ENCODE measurements at regions not wholly inside any gene's neighbourhood (a gene's known extent, or its start where the extent isn't known, plus 50 kb on each side); places are given as distances from the start of the nearest gene placed in this dataset.

GRCh38 chr5:4579679-4580078 lies 560.5 kb upstream of the ADAMTS16 start:
- DNase-seq, result no peak
- H3K9me3 ChIP-seq (ENCODE audit: control extremely low read depth in 1 of 3, control insufficient read depth in 2 of 3, insufficient read depth in 1 of 3, low read length in 2 of 3), result peaks cover 0 to 13% (median 0%) of the 10 kb centered on the region in 3 donors
- ATAC-seq (ENCODE audit: low read depth), result no peak
- CTCF ChIA-PET, result no interaction called here
- no peak overlapping the region for H3K4me3 ChIP-seq (ENCODE audit: control extremely low read depth in 1 of 5, extremely low read depth in 1 of 5, insufficient read depth in 1 of 5, low read depth in 2 of 5, low read length in 4 of 5)
- POLR2A ChIA-PET, result no interaction called here
- no peak overlapping the region for H2AFZ ChIP-seq (ENCODE audit: insufficient read depth, low read depth, low read length, poor library complexity, severe bottlenecking)
- H3K9ac ChIP-seq (ENCODE audit: low read length), result no peak overlapping the region
- 90% methylated on average over 6 of the region's 7 CpGs for WGBS (ENCODE audit: insufficient coverage)
- Mint-ChIP-seq H3K4me3 (no peak overlapping the region), H3K9me3 (ENCODE audit: insufficient read depth) (peaks cover 10% of the 10 kb centered on the region), H3K27me3 (no peaks in the 10 kb centered on the region), H3K4me1 (no peaks in the 10 kb centered on the region), H3K27ac (no peak overlapping the region)
- TF ChIP-seq CTCF (IDR thresholded peaks at IDR 0.05) (no peak), EZH2 (IDR thresholded peaks at IDR 0.05; ENCODE audit: borderline replicate concordance, insufficient read depth, low read depth, low read length, poor library complexity, severe bottlenecking) (no peak)
- no peak overlapping the region for H3K4me2 ChIP-seq (replicated peaks; ENCODE audit: low read depth, low read length, poor library complexity, severe bottlenecking)
- no peaks in the 10 kb centered on the region for H3K27me3 ChIP-seq (replicated peaks in 1 of 4; ENCODE audit: control extremely low read depth in 1 of 4, control insufficient read depth in 3 of 4, insufficient read depth in 4 of 4, low read length in 3 of 4)
- no peaks in the 10 kb centered on the region for H3K4me1 ChIP-seq (ENCODE audit: control insufficient read depth in 2 of 2, insufficient read depth in 2 of 2, low read length in 2 of 2)
- H3K79me2 ChIP-seq (ENCODE audit: control insufficient read depth, insufficient read depth, low read length), result no peaks in the 10 kb centered on the region
- no peaks in the 10 kb centered on the region for H4K20me1 ChIP-seq (ENCODE audit: control insufficient read depth, insufficient read depth, low read length, poor library complexity, severe bottlenecking)
- H3K27ac ChIP-seq (ENCODE audit: low read length in 2 of 2), result no peak overlapping the region
- no peaks in the 10 kb centered on the region for H3K36me3 ChIP-seq (replicated peaks in 1 of 2; ENCODE audit: control extremely low read depth in 1 of 2, control insufficient read depth in 1 of 2, extremely low read depth in 1 of 2, insufficient read depth in 2 of 2, low read length in 1 of 2)
- intact Hi-C loops (cut with micrococcal nuclease), result no loop called here

- no peaks in the 10 kb centered on the region for H3K27me3 Mint-ChIP-seq
- WGBS (ENCODE audit: insufficient coverage), result 95% methylated on average over 19 of the region's 19 CpGs
- no peak for DNase-seq
- Histone ChIP-seq H3K4me2 (replicated peaks; ENCODE audit: low read depth, low read length, poor library complexity, severe bottlenecking) (no peak overlapping the region), H3K4me3 (ENCODE audit: control extremely low read depth in 1 of 5, extremely low read depth in 1 of 5, insufficient read depth in 1 of 5, low read depth in 2 of 5, low read length in 4 of 5) (no peak overlapping the region), H3K9ac (ENCODE audit: low read length) (no peak overlapping the region), H3K36me3 (replicated peaks in 1 of 2; ENCODE audit: control extremely low read depth in 1 of 2, control insufficient read depth in 1 of 2, extremely low read depth in 1 of 2, insufficient read depth in 2 of 2, low read length in 1 of 2) (no peaks in the 10 kb centered on the region), H3K79me2 (ENCODE audit: control insufficient read depth, insufficient read depth, low read length) (no peaks in the 10 kb centered on the region), H3K27me3 (replicated peaks in 1 of 4; ENCODE audit: control extremely low read depth in 1 of 4, control insufficient read depth in 3 of 4, insufficient read depth in 4 of 4, low read length in 3 of 4) (no peaks in the 10 kb centered on the region), H4K20me1 (ENCODE audit: control insufficient read depth, insufficient read depth, low read length, poor library complexity, severe bottlenecking) (no peaks in the 10 kb centered on the region), H3K9me3 (ENCODE audit: control extremely low read depth in 1 of 3, control insufficient read depth in 2 of 3, insufficient read depth in 1 of 3, low read length in 2 of 3) (peaks cover 0 to 20% (median 0%) of the 10 kb centered on the region in 3 donors), H2AFZ (ENCODE audit: insufficient read depth, low read depth, low read length, poor library complexity, severe bottlenecking) (no peak overlapping the region), H3K4me1 (ENCODE audit: control insufficient read depth in 2 of 2, insufficient read depth in 2 of 2, low read length in 2 of 2) (no peaks in the 10 kb centered on the region), H3K27ac (ENCODE audit: low read length in 2 of 2) (no peak overlapping the region)
- intact Hi-C loops (cut with micrococcal nuclease), result no loop called here
- peaks cover 10% of the 10 kb centered on the region for H3K9me3 Mint-ChIP-seq (ENCODE audit: insufficient read depth)
- no peak for ATAC-seq (ENCODE audit: low read depth)
- POLR2A ChIA-PET, result no interaction called here
- no peaks in the 10 kb centered on the region for H3K4me1 Mint-ChIP-seq
- TF ChIP-seq EZH2 (IDR thresholded peaks at IDR 0.05; ENCODE audit: borderline replicate concordance, insufficient read depth, low read depth, low read length, poor library complexity, severe bottlenecking), result no peak
- no peak for TF ChIP-seq CTCF (IDR thresholded peaks at IDR 0.05)
- CTCF ChIA-PET, result no interaction called here
- H3K27ac Mint-ChIP-seq, result no peak overlapping the region
- H3K4me3 Mint-ChIP-seq, result no peak overlapping the region
Observed at GRCh38 chr5:4580772-4581171, 559.4 kb upstream of the ADAMTS16 start.
